Testis (tissue), 2 donors: ENCODE measurements at regions not wholly inside any gene's neighbourhood (a gene's known extent, or its start where the extent isn't known, plus 50 kb on each side); places are given as distances from the start of the nearest gene placed in this dataset.

ENCODE experiments used
- CTCF ChIP-seq, 3 experiments: fragments of 450-650 bp in 2 of 3; fragments of 200-600 bp in 1 of 3; sonication (generic) in 1 of 3; IDR thresholded peaks; one replicate each; pipeline ENCODE4 v1.5.1; 2016 to 2019; ENCODE audit warnings: antibody characterized with exemption in 3 of 3, mild to moderate bottlenecking in 2 of 3, moderate library complexity in 1 of 3
- POLR2A ChIP-seq: fragments of 450-650 bp; IDR thresholded peaks from one replicate; pipeline ENCODE4 v1.6.1; 2017; ENCODE audit warnings: antibody characterized with exemption, mild to moderate bottlenecking, moderate library complexity

DNA sequence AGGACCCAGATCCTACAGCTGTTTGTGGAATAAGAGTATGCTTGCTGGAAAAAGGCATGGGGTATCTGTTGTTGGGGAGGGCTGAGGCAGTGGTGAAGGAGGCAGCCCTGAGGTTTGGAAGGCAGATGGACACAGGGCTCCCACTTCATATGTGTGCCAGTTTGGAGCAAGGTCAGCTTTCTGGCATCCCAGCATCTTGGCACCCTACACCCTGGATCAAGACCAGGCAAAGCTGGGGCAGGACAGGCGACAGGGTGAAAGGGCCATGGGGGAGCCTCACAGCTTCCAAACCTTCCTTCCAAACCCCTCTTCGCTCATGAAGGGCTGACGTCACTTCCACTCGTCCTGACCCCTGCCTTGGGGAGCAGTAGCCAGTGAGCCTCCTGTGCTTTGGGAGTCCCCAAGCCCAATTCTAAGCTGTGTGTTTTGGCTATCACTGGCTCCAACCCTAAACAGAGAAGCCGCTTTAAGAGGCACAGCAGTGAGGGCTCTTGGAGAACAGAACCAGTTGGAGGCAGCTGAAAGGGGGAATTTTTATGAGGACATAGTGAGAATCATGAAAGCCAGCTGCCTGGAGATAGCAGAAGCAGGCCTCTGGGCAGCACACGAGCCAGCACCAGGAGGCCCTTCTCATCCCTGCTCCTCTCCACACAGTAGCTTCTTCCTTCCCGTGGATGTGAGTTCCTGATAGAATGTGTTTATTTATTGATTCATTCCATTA lies 448.6 kb upstream of the CDH4 start:
- TF ChIP-seq CTCF (IDR thresholded peaks at IDR 0.05) = no peak
- no peak for TF ChIP-seq POLR2A
